ENCODE measurements at regions not wholly inside any gene's neighbourhood (a gene's known extent, or its start where the extent isn't known, plus 50 kb on each side); places are given as distances from the start of the nearest gene placed in this dataset.
A peak's percentile ranks its signal among the peaks of the same experiment; 100 is the strongest.

GRCh38 chr4:152015597-152016302 lies 254.9 kb upstream of the GATB start:
- Histone ChIP-seq H3K4me2 (replicated peaks; ENCODE audit: extremely low read depth, low read length, poor library complexity, severe bottlenecking) (no peak overlapping the region), H3K4me3 (replicated peaks in 1 of 3; ENCODE audit: low read depth in 2 of 3, low read length in 3 of 3) (no peak overlapping the region), H2AFZ (ENCODE audit: insufficient read depth, low read depth, low read length, poor library complexity, severe bottlenecking) (no peak overlapping the region), H4K20me1 (ENCODE audit: insufficient read depth, low read length) (no peaks in the 10 kb centered on the region), H3K9me3 (replicated peaks in 1 of 2; ENCODE audit: control insufficient read depth in 1 of 2, insufficient read depth in 1 of 2, low read length in 2 of 2) (no peaks in the 10 kb centered on the region), H3K9ac (ENCODE audit: insufficient read depth, low read length, poor library complexity, severe bottlenecking) (no peak overlapping the region), H3K36me3 (replicated peaks in 1 of 2; ENCODE audit: control insufficient read depth in 1 of 2, insufficient read depth in 2 of 2, low read length in 2 of 2) (no peaks in the 10 kb centered on the region), H3K27me3 (ENCODE audit: control insufficient read depth in 2 of 2, insufficient read depth in 2 of 2, low read length in 2 of 2) (no peaks in the 10 kb centered on the region), H3K79me2 (ENCODE audit: insufficient read depth, low read length) (no peaks in the 10 kb centered on the region), H3K4me1 (ENCODE audit: control insufficient read depth in 1 of 2, insufficient read depth in 2 of 2, low read length in 2 of 2) (peaks cover 13 to 14% of the 10 kb centered on the region in 2 donors), H3K27ac (ENCODE audit: low read depth in 1 of 2, low read length in 2 of 2) (no peak overlapping the region)
- no peaks in the 10 kb centered on the region for H3K36me3 Mint-ChIP-seq
- peaks cover 25% of the 10 kb centered on the region for H3K4me1 Mint-ChIP-seq
- H3K27ac Mint-ChIP-seq: peak overlapping the region in 1 of 7 donors; percentile 32
- H3K9me3 Mint-ChIP-seq: peaks cover 0 to 8% (median 3%) of the 10 kb centered on the region in 7 donors
- intact Hi-C loops (cut with micrococcal nuclease): no loop called here
- DNase-seq: no peak
- WGBS (ENCODE audit: insufficient coverage): 100% methylated on average over 2 of the region's 11 CpGs
- no peak overlapping the region for H3K4me3 Mint-ChIP-seq
- TF ChIP-seq CTCF (IDR thresholded peaks at IDR 0.05): no peak
- peaks cover 1 to 11% (median 3%) of the 10 kb centered on the region in 3 donors for H3K27me3 Mint-ChIP-seq (ENCODE audit: low read depth in 3 of 3)

DNA sequence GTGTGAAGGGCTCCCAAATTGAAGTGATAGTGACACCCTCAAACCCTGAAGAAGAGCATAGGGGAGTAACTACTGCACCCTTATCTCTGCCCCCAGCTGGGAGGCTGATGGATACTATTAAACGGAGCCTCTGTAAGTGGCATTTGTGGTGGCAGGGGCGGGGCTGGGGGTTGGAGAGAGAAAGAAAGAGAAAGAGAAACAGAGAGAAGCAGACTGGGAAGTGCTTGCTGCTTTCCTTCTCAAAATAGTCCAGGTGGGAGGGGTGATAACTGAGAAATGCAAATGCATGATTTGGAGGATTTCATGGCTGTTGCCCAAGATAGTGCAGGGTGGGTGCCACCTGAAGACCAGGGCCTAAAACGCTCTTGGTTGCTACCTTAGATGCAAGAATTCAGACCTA lies 253.5 kb upstream of the GATB start:
- peak overlapping the region in 1 of 3 experiments; percentile 20 for H3K4me3 ChIP-seq (replicated peaks in 1 of 3; ENCODE audit: low read depth in 2 of 3, low read length in 3 of 3)

More for the DNA sequence above, 253.5 kb upstream of the GATB start:
- Mint-ChIP-seq H3K27me3 (ENCODE audit: low read depth in 3 of 3) (peaks cover 1 to 11% (median 8%) of the 10 kb centered on the region in 3 donors), H3K9me3 (peaks cover 0 to 8% (median 3%) of the 10 kb centered on the region in 7 donors), H3K27ac (peak overlapping the region in 1 of 7 donors; percentile 24), H3K4me3 (peak overlapping the region; percentile 14 to 56), H3K36me3 (no peaks in the 10 kb centered on the region), H3K4me1 (peaks cover 27% of the 10 kb centered on the region)
- peak overlapping the region; percentile 22 for H3K4me2 ChIP-seq (replicated peaks; ENCODE audit: extremely low read depth, low read length, poor library complexity, severe bottlenecking)
- H3K79me2 ChIP-seq (ENCODE audit: insufficient read depth, low read length): no peaks in the 10 kb centered on the region
- H4K20me1 ChIP-seq (ENCODE audit: insufficient read depth, low read length): no peaks in the 10 kb centered on the region
- H3K27ac ChIP-seq (ENCODE audit: low read depth in 1 of 2, low read length in 2 of 2): no peak overlapping the region
- TF ChIP-seq CTCF (IDR thresholded peaks at IDR 0.05): no peak
- intact Hi-C loops (cut with micrococcal nuclease): no loop called here
- H3K36me3 ChIP-seq (replicated peaks in 1 of 2; ENCODE audit: control insufficient read depth in 1 of 2, insufficient read depth in 2 of 2, low read length in 2 of 2): no peaks in the 10 kb centered on the region
- peak overlapping the region; percentile 49 for H2AFZ ChIP-seq (ENCODE audit: insufficient read depth, low read depth, low read length, poor library complexity, severe bottlenecking)
- no peaks in the 10 kb centered on the region for H3K9me3 ChIP-seq (replicated peaks in 1 of 2; ENCODE audit: control insufficient read depth in 1 of 2, insufficient read depth in 1 of 2, low read length in 2 of 2)
- H3K9ac ChIP-seq (ENCODE audit: insufficient read depth, low read length, poor library complexity, severe bottlenecking): no peak overlapping the region
- 50% methylated on average over 2 of the region's 3 CpGs for WGBS (ENCODE audit: insufficient coverage)
- no peaks in the 10 kb centered on the region for H3K27me3 ChIP-seq (ENCODE audit: control insufficient read depth in 2 of 2, insufficient read depth in 2 of 2, low read length in 2 of 2)
- no peak for DNase-seq
- H3K4me1 ChIP-seq (ENCODE audit: control insufficient read depth in 1 of 2, insufficient read depth in 2 of 2, low read length in 2 of 2): peaks cover 13 to 14% of the 10 kb centered on the region in 2 donors

All from CD14-positive monocyte (primary cell).